ENCODE measurements at regions not wholly inside any gene's neighbourhood (a gene's known extent, or its start where the extent isn't known, plus 50 kb on each side); places are given as distances from the start of the nearest gene placed in this dataset.
"Not testable (repeated sequence)": the region's sequence is repeated elsewhere in the genome, so short reads cannot be mapped to it uniquely, and the experiment has no call there.

DNA sequence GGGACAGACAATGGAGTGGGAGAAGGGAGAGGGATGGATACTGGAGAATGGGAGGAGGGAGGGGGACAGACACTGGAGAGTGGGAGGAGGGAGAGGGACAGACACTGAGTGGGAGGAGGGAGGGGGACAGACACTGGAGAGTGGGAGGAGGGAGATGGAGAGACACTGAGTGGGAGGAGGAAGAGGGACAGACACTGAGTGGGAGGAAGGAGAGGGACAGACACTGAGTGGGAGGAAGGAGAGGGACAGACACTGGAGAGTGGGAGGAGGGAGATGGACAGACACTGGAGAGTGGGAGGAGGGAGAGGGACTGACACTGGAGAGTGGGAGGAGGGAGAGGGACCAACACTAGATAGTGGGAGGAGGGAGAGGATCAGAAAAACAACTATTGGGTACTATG is 426.7 kb upstream of the PMFBP1 start:
- TF ChIP-seq ZFX (IDR thresholded peaks at IDR 0.05) = no peak
- TF ChIP-seq, protein P1, sequence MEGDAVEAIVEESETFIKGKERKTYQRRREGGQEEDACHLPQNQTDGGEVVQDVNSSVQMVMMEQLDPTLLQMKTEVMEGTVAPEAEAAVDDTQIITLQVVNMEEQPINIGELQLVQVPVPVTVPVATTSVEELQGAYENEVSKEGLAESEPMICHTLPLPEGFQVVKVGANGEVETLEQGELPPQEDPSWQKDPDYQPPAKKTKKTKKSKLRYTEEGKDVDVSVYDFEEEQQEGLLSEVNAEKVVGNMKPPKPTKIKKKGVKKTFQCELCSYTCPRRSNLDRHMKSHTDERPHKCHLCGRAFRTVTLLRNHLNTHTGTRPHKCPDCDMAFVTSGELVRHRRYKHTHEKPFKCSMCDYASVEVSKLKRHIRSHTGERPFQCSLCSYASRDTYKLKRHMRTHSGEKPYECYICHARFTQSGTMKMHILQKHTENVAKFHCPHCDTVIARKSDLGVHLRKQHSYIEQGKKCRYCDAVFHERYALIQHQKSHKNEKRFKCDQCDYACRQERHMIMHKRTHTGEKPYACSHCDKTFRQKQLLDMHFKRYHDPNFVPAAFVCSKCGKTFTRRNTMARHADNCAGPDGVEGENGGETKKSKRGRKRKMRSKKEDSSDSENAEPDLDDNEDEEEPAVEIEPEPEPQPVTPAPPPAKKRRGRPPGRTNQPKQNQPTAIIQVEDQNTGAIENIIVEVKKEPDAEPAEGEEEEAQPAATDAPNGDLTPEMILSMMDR (conservative IDR thresholded peaks at IDR 0.05) = no peak

DNA sequence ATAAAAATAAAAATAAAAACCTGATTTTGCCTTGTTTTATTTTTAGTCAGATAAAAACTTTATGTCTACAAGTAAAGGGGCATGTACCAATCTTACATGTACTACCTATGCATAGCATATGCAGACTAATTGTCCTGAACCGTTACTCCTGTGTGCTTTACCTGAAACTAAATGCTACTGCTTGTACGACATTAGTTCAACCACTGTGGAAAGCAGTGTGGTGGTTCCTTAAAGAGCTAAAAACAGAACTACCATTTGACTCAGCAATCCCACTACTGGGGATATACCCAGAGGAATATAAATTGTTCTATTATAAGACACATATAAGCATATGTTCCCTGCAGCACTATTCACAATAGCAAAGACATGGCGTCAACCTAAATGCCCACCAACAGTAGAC is 426.0 kb upstream of the PMFBP1 start:
- TF ChIP-seq, protein P1 (conservative IDR thresholded peaks at IDR 0.05) = no peak
- TF ChIP-seq ZFX (IDR thresholded peaks at IDR 0.05) = no peak
- no peak overlapping the region for H3K27ac ChIP-seq

More for the DNA sequence above, 426.7 kb upstream of the PMFBP1 start:
- no peak overlapping the region for H3K27ac ChIP-seq

DNA sequence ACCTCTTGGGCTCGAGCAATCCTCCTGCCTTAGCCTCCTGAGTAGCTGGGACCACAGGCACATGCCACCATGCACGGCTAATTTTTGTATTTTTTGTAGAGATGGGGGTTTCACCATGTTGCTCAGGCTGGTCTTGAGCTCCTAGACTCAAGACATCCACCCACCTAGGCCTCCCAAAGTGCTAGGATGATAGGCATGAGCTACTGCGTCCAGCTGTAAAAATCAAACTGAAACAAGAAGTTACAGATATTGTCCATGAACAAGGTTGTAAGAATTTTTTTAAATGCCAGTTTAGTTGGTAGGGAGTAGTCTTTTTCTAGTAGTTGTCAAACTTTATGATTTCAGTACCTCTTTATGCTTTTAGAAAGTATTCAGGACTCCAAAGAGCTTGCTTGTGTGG is 424.4 kb upstream of the PMFBP1 start:
- no peak overlapping the region for H3K27ac ChIP-seq
- TF ChIP-seq, protein P1 (conservative IDR thresholded peaks at IDR 0.05) = no peak
- no peak for TF ChIP-seq ZFX (IDR thresholded peaks at IDR 0.05)

DNA sequence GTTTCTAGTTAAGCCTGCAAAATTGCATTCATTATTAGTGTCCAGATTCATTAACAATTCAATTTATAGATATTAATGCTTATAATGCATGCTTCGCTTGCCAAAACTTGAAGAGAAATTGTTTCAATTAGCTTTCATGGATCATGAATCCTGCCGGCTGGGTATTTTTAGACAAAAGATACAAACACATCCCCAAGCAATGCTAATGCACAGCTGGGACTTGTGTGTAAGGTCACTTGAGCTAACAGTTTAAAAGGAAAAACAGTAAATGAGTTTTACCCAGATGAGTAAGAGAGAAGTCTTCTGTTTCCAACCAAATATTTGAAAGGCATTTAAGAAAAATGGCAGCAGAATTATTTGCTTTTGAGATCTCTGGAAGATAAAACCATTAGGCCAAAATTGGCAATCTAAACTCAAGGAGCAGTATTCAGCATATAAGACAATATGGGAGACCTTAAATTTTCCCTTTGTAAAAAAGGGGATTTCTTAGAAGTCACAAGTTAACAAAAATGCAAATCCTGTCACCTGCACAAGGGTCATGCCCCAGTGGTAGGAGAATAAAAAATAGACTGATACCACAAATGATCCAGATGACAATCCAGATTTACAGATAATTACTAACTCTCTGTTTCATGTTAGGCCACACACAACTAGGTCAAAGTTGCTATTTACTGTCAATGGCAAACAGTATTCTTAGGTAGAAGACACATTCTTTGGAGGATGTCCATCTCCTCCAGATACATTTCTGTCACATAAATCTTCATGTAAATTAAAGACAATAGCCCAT is 418.4 kb upstream of the PMFBP1 start:
- TF ChIP-seq, protein P1 (conservative IDR thresholded peaks at IDR 0.05) = no peak
- TF ChIP-seq ZFX (IDR thresholded peaks at IDR 0.05) = no peak
- H3K27ac ChIP-seq = no peak overlapping the region

DNA sequence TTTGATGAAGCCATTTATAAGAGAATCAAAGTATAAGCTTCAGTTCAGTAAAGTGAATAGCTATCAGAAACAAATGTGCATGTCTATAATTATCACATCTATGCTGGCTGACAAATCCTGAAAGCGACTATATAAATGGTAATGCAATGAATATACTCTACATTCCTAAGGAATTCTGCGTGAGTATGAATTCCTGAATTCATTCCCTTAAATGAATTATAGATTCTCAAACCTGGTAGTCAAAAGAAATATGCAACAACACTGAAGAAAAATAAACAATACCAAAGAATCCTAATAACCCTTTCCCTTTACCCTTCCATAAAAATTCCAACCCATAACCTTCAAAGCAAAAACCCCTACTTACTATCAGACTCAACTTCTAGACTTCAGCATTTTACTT is 416.6 kb upstream of the PMFBP1 start:
- TF ChIP-seq, protein P1 (conservative IDR thresholded peaks at IDR 0.05) = no peak
- no peak for TF ChIP-seq ZFX (IDR thresholded peaks at IDR 0.05)
- no peak overlapping the region for H3K27ac ChIP-seq

DNA sequence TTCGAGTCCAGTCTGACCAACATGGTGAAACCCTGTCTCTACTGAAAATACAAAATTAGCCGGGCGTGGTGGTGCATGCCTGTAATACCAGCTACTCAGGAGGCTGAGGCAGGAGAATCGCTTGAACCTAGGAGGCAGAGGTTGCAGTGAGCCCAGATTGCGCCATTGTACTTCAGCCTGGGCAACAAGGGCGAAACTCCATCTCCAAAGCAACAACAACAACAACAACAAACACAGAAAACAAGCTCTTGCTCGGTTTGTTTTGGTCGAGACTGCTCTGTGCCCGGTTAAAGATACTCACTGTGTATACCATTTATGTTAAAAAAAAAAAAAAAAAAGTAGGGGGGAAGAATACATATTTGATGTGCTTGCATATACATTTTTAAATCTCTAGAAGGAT is 406.1 kb upstream of the PMFBP1 start:
- not testable (repeated sequence) for H3K27ac ChIP-seq

DNA sequence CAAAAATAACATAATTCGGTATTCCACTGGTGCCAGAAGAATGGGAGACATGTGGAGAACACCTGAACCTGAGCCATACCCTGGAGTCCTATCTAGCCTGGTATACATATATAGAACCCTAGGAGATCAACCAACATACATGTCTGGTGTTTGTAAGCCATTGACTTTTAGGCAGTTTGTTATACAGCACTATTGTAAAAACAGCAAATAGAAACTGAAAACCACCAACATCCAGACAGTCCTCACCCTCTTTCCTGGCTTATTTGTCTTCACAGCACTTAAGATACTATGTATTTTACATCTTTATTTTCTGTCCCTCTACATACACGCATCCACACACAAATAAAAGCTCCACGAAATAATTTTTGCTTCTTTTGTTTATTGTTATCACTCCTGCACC is 404.2 kb upstream of the PMFBP1 start:
- H3K27ac ChIP-seq = no peak overlapping the region
- TF ChIP-seq, protein P1 (conservative IDR thresholded peaks at IDR 0.05) = no peak
- no peak for TF ChIP-seq ZFX (IDR thresholded peaks at IDR 0.05)

DNA sequence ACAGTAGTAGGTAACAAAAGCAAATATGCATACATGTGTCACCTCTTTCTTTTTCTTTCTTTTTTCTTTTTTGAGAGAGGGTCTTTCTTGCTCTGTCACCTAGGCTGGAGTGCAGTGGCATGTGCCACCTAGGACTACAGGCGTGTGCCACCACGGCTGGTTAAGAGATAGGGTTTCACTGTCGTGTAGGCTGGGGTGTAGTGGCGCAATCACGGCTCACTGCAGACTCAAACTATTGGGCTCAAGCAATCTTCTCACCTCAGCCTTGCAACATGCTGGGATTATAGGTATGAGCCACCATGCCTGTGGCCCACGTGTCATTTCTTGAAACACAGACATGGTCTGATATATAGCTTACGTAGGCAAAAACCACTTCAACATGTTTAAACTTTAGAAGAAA is 397.7 kb upstream of the PMFBP1 start:
- no peak for TF ChIP-seq ZFX (IDR thresholded peaks at IDR 0.05)
- TF ChIP-seq, protein P1 (conservative IDR thresholded peaks at IDR 0.05) = no peak
- H3K27ac ChIP-seq = no peak overlapping the region

All from C4-2B (cell line).